HepG2 (cell line): ENCODE measurements at regions not wholly inside any gene's neighbourhood (a gene's known extent, or its start where the extent isn't known, plus 50 kb on each side); places are given as distances from the start of the nearest gene placed in this dataset.

ENCODE experiments used
- CBX2 ChIP-seq, 2 experiments: fragments of 200-600 bp in 1 of 2; sonication (generic); formaldehyde crosslinking in 1 of 2; IDR thresholded peaks; 2 replicates each; pipeline versions ENCODE4 v1.7.0 to v1.8.1; 2018 to 2022; ENCODE audit warnings: low read depth in 2 of 2, low read length in 1 of 2, mild to moderate bottlenecking in 1 of 2, missing genetic modification reagents in 1 of 2
- CCAR2 ChIP-seq: fragments of 200-400 bp; formaldehyde crosslinking; optimal IDR thresholded peaks from 2 replicates; pipeline ENCODE3; 2018; ENCODE audit warnings: low read depth, mild to moderate bottlenecking, low read length, moderate library complexity
- CHD2 ChIP-seq: IDR thresholded peaks from 2 replicates; pipeline ENCODE4 v1.6.1; 2011; ENCODE audit warnings: low read depth, low read length, improper control_type of control experiment
- EZH2 ChIP-seq: conservative IDR thresholded peaks from 2 replicates; pipeline ENCODE4 v1.6.1; 2012; ENCODE audit warnings: mild to moderate bottlenecking, low read depth, low read length, moderate library complexity
- MYC ChIP-seq: sonication (generic); formaldehyde crosslinking; IDR thresholded peaks from 2 replicates; pipeline ENCODE4 v1.9.0; 2021; ENCODE audit warnings: missing genetic modification reagents, borderline replicate concordance
- POLR2AphosphoS5 ChIP-seq: IDR thresholded peaks from 2 replicates; pipeline ENCODE4 v1.6.1; 2012; ENCODE audit warnings: low read depth, low read length
- SMC3 ChIP-seq: IDR thresholded peaks from 2 replicates; pipeline ENCODE4 v1.6.1; 2011; ENCODE audit warnings: low read length, improper control_type of control experiment
- SUZ12 ChIP-seq: fragments of 150-350 bp; IDR thresholded peaks from 2 replicates; pipeline ENCODE4 v1.6.1; 2014; ENCODE audit warnings: low read depth, low read length
- XRCC5 ChIP-seq: fragments of 200-400 bp; formaldehyde crosslinking; optimal IDR thresholded peaks from 2 replicates; pipeline ENCODE3; 2017; ENCODE audit warnings: mild to moderate bottlenecking, low read length
- ZNF234 ChIP-seq: sonication (generic); formaldehyde crosslinking; conservative IDR thresholded peaks from 2 replicates; pipeline ENCODE4 v1.5.1; 2020; ENCODE audit warnings: mild to moderate bottlenecking, missing genetic modification reagents
- ZNF331 ChIP-seq: sonication (generic); formaldehyde crosslinking; IDR thresholded peaks from 2 replicates; pipeline ENCODE4 v1.4.0; 2020; ENCODE audit warnings: missing genetic modification reagents
- ZSCAN22 ChIP-seq: sonication (generic); formaldehyde crosslinking; IDR thresholded peaks from 2 replicates; pipeline ENCODE4 v1.4.0; 2020; ENCODE audit warnings: mild to moderate bottlenecking, missing genetic modification reagents
- TF ChIP-seq, protein P1 (sequence below): sonication (generic); formaldehyde crosslinking; IDR thresholded peaks from 2 replicates; pipeline ENCODE4 v1.4.0; 2020; ENCODE audit warnings: missing genetic modification reagents, borderline replicate concordance
- TF ChIP-seq, protein P2 (sequence below): sonication (generic); formaldehyde crosslinking; IDR thresholded peaks from 2 replicates; pipeline ENCODE4 v1.5.0; 2020; ENCODE audit warnings: mild to moderate bottlenecking, missing genetic modification reagents, moderate library complexity

DNA sequence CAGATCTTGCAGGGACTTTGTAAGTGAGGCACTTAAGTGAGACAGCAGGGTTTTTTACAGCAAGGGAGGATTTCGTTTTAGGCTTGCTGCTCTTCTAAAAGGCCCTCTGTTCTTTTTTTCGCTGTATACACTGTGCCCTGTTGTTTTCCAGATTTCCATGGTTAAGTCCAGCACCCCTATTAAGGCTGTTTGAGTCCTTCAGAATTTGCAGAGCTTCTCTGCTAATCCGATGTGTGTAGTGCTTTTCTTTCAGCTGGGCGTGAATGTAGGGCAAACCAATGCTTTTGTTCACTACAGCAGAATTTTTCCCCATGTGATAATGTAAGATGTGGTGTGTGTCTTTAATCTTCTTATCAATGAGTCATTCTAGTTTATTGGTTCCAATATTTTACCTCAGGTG lies 200.5 kb upstream of the RREB1 start:
- TF ChIP-seq, protein P1, sequence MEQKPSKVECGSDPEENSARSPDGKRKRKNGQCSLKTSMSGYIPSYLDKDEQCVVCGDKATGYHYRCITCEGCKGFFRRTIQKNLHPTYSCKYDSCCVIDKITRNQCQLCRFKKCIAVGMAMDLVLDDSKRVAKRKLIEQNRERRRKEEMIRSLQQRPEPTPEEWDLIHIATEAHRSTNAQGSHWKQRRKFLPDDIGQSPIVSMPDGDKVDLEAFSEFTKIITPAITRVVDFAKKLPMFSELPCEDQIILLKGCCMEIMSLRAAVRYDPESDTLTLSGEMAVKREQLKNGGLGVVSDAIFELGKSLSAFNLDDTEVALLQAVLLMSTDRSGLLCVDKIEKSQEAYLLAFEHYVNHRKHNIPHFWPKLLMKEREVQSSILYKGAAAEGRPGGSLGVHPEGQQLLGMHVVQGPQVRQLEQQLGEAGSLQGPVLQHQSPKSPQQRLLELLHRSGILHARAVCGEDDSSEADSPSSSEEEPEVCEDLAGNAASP (CRISPR knock-in tag): no peak
- no peak for TF ChIP-seq CBX2 (IDR thresholded peaks at IDR 0.05; ENCODE audit: low read depth, low read length)
- TF ChIP-seq CBX2 (CRISPR knock-in tag; IDR thresholded peaks at IDR 0.05; ENCODE audit: low read depth): no peak
- no peak for TF ChIP-seq CCAR2
- no peak for TF ChIP-seq ZNF234
- TF ChIP-seq CHD2: no peak
- TF ChIP-seq SMC3: no peak
- TF ChIP-seq EZH2: no peak
- TF ChIP-seq, protein P2, sequence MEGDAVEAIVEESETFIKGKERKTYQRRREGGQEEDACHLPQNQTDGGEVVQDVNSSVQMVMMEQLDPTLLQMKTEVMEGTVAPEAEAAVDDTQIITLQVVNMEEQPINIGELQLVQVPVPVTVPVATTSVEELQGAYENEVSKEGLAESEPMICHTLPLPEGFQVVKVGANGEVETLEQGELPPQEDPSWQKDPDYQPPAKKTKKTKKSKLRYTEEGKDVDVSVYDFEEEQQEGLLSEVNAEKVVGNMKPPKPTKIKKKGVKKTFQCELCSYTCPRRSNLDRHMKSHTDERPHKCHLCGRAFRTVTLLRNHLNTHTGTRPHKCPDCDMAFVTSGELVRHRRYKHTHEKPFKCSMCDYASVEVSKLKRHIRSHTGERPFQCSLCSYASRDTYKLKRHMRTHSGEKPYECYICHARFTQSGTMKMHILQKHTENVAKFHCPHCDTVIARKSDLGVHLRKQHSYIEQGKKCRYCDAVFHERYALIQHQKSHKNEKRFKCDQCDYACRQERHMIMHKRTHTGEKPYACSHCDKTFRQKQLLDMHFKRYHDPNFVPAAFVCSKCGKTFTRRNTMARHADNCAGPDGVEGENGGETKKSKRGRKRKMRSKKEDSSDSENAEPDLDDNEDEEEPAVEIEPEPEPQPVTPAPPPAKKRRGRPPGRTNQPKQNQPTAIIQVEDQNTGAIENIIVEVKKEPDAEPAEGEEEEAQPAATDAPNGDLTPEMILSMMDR (CRISPR knock-in tag): no peak
- no peak for TF ChIP-seq SUZ12
- no peak for TF ChIP-seq MYC (CRISPR knock-in tag)
- no peak for TF ChIP-seq XRCC5
- TF ChIP-seq ZSCAN22: no peak
- TF ChIP-seq POLR2AphosphoS5: no peak
- TF ChIP-seq ZNF331 (CRISPR knock-in tag): no peak
